ENCODE measurements at regions not wholly inside any gene's neighbourhood (a gene's known extent, or its start where the extent isn't known, plus 50 kb on each side); places are given as distances from the start of the nearest gene placed in this dataset.

- TF ChIP-seq, protein P1, sequence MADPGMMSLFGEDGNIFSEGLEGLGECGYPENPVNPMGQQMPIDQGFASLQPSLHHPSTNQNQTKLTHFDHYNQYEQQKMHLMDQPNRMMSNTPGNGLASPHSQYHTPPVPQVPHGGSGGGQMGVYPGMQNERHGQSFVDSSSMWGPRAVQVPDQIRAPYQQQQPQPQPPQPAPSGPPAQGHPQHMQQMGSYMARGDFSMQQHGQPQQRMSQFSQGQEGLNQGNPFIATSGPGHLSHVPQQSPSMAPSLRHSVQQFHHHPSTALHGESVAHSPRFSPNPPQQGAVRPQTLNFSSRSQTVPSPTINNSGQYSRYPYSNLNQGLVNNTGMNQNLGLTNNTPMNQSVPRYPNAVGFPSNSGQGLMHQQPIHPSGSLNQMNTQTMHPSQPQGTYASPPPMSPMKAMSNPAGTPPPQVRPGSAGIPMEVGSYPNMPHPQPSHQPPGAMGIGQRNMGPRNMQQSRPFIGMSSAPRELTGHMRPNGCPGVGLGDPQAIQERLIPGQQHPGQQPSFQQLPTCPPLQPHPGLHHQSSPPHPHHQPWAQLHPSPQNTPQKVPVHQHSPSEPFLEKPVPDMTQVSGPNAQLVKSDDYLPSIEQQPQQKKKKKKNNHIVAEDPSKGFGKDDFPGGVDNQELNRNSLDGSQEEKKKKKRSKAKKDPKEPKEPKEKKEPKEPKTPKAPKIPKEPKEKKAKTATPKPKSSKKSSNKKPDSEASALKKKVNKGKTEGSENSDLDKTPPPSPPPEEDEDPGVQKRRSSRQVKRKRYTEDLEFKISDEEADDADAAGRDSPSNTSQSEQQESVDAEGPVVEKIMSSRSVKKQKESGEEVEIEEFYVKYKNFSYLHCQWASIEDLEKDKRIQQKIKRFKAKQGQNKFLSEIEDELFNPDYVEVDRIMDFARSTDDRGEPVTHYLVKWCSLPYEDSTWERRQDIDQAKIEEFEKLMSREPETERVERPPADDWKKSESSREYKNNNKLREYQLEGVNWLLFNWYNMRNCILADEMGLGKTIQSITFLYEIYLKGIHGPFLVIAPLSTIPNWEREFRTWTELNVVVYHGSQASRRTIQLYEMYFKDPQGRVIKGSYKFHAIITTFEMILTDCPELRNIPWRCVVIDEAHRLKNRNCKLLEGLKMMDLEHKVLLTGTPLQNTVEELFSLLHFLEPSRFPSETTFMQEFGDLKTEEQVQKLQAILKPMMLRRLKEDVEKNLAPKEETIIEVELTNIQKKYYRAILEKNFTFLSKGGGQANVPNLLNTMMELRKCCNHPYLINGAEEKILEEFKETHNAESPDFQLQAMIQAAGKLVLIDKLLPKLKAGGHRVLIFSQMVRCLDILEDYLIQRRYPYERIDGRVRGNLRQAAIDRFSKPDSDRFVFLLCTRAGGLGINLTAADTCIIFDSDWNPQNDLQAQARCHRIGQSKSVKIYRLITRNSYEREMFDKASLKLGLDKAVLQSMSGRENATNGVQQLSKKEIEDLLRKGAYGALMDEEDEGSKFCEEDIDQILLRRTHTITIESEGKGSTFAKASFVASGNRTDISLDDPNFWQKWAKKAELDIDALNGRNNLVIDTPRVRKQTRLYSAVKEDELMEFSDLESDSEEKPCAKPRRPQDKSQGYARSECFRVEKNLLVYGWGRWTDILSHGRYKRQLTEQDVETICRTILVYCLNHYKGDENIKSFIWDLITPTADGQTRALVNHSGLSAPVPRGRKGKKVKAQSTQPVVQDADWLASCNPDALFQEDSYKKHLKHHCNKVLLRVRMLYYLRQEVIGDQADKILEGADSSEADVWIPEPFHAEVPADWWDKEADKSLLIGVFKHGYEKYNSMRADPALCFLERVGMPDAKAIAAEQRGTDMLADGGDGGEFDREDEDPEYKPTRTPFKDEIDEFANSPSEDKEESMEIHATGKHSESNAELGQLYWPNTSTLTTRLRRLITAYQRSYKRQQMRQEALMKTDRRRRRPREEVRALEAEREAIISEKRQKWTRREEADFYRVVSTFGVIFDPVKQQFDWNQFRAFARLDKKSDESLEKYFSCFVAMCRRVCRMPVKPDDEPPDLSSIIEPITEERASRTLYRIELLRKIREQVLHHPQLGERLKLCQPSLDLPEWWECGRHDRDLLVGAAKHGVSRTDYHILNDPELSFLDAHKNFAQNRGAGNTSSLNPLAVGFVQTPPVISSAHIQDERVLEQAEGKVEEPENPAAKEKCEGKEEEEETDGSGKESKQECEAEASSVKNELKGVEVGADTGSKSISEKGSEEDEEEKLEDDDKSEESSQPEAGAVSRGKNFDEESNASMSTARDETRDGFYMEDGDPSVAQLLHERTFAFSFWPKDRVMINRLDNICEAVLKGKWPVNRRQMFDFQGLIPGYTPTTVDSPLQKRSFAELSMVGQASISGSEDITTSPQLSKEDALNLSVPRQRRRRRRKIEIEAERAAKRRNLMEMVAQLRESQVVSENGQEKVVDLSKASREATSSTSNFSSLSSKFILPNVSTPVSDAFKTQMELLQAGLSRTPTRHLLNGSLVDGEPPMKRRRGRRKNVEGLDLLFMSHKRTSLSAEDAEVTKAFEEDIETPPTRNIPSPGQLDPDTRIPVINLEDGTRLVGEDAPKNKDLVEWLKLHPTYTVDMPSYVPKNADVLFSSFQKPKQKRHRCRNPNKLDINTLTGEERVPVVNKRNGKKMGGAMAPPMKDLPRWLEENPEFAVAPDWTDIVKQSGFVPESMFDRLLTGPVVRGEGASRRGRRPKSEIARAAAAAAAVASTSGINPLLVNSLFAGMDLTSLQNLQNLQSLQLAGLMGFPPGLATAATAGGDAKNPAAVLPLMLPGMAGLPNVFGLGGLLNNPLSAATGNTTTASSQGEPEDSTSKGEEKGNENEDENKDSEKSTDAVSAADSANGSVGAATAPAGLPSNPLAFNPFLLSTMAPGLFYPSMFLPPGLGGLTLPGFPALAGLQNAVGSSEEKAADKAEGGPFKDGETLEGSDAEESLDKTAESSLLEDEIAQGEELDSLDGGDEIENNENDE (IDR thresholded peaks at IDR 0.05; ENCODE audit: insufficient replicate concordance, low read length): no peak
- TF ChIP-seq, protein P2, sequence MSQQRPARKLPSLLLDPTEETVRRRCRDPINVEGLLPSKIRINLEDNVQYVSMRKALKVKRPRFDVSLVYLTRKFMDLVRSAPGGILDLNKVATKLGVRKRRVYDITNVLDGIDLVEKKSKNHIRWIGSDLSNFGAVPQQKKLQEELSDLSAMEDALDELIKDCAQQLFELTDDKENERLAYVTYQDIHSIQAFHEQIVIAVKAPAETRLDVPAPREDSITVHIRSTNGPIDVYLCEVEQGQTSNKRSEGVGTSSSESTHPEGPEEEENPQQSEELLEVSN (IDR thresholded peaks at IDR 0.05): no peak
- TF ChIP-seq CBX8 (IDR thresholded peaks at IDR 0.05; ENCODE audit: borderline replicate concordance, low read depth, low read length) (no peak), RAD21 (IDR thresholded peaks at IDR 0.05 in 1 of 2, conservative IDR thresholded peaks at IDR 0.05 in 1 of 2; ENCODE audit: low read depth in 2 of 2, low read length in 2 of 2) (no peak), TCF12 (IDR thresholded peaks at IDR 0.05; ENCODE audit: low read depth, low read length) (no peak), GTF2F1 (IDR thresholded peaks at IDR 0.05; ENCODE audit: borderline replicate concordance, low read depth, low read length) (no peak), TEAD4 (IDR thresholded peaks at IDR 0.05; ENCODE audit: low read depth, low read length) (no peak)
- TF ChIP-seq, protein P3, sequence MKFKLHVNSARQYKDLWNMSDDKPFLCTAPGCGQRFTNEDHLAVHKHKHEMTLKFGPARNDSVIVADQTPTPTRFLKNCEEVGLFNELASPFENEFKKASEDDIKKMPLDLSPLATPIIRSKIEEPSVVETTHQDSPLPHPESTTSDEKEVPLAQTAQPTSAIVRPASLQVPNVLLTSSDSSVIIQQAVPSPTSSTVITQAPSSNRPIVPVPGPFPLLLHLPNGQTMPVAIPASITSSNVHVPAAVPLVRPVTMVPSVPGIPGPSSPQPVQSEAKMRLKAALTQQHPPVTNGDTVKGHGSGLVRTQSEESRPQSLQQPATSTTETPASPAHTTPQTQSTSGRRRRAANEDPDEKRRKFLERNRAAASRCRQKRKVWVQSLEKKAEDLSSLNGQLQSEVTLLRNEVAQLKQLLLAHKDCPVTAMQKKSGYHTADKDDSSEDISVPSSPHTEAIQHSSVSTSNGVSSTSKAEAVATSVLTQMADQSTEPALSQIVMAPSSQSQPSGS (IDR thresholded peaks at IDR 0.05; ENCODE audit: low read length): no peak
Measured at GRCh38 chr3:95029644-95030043, 966.8 kb downstream of the NSUN3 start (continued).

All from H1 (cell line).